G401.6 (cell line): ENCODE measurements at regions not wholly inside any gene's neighbourhood (a gene's known extent, or its start where the extent isn't known, plus 50 kb on each side); places are given as distances from the start of the nearest gene placed in this dataset.

Experiments
- FAIRE-seq: peaks from 2 replicates; lab custom pipeline; 2012; peaks lifted over from hg19 to GRCh38; lab: Jason Lieb, UNC

DNA sequence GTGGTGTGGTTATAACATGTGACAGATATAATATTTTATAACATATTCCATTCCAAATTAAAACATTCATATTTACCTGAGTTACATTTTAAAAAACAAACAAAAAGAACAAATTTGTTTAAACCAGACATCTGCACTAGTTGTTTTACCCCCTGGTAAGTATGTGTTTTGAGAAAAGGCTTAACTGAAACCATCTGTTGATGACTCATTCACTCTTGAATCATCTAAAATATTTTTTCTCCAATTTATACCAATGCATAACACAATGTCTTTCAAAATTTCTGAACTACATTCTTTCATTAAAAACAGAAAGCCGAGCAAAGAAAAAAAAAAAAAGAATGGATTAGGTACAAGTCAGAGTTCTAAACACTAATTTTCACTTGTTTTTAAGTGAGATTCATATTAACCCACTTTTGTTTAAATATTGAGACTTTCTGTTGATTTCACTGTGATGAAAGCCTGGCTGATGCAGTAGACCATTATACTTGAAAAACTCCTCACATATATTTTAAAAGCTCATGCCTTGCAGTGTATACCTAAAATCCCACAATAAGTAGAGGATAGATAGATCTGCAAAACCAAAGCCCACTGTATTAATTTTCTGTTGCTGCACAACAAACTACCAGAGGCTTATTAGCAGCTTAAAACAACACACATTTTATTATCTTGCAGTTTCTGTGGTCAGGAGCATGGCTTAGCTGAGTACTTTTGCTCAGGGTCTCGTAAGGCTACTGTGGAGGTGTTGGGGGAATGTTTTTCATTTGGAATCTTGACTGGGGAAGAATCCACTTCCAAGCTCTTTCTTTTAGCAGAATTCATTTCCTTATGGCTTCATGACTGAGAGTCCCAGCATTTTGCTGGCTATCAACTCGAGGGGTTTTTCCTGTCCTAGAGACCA lies 221.5 kb downstream of the PCDH18 start:
- no peak for FAIRE-seq

DNA sequence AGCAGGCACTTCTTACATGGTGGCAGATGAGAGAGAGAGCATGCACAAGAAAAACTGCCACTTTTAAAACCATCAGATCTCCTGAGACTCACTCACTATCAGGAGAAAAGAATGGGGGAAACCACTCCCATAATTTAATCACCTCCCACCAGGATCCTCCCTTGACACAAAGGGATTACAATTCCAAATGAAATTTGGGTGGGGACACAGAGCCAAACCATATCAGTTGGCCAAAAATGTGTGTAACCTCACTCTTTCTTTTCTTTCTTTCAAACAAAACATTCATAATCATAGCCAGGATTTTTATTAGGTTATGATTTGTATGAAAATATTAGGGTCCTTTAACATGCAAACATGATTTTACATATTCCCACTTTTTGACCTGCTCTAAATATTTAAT lies 222.1 kb downstream of the PCDH18 start:
- no peak for FAIRE-seq

DNA sequence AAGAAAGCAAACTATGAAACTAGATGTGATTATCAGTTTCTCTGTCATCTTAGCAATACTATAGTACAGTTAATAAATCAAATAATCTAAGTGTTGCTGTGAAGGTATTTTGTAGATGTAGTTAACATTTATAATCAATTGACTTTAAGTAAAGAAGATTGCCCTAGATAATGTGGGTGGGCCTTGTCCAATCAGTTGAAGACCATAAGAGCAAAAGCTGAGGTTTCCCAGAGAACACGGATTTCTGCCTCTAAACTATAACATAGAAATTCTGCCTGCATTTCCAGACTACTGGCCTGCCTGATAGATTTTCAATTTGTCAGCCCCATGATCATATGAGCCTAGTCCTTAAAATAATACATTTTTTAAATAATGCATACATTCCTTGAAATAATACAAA lies 222.9 kb downstream of the PCDH18 start:
- no peak for FAIRE-seq

DNA sequence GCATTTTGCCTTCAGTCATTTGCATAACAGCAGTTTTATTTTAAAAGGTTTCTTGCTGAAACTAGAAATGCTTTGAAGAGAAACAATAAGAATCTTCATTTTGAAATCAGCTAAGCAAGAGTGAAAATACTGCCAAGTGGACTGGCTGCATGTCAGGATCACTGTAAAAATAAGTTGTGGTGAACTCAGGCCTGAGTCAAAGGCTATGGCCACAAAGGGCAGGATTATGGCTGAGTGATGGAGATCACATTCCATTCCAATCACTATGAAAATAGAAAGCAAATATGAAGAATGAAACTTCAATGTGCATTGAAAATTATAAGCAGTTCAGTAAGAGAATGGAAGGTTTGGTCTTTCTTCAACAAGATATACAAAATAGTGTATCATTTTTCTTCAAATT lies 224.5 kb downstream of the PCDH18 start:
- no peak for FAIRE-seq

DNA sequence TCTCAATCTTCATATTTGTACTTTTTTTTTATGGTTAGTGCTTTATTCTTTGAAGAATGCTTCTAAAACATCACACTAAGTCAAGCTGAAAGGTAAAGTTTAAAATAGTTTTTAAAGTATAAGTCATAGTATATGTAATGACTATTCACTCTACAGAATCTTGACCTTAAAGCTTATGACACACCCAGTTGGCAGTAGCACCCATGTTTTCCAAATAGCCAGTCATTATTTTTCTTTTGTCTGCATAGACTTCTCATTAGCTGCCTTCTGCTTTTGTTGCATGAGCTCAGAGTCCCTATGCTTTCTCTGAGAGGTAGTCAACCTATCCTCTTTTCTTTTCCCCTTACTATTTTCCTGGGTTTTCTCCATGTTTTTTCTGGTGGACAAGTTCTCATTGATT lies 231.5 kb downstream of the PCDH18 start:
- FAIRE-seq = no peak

DNA sequence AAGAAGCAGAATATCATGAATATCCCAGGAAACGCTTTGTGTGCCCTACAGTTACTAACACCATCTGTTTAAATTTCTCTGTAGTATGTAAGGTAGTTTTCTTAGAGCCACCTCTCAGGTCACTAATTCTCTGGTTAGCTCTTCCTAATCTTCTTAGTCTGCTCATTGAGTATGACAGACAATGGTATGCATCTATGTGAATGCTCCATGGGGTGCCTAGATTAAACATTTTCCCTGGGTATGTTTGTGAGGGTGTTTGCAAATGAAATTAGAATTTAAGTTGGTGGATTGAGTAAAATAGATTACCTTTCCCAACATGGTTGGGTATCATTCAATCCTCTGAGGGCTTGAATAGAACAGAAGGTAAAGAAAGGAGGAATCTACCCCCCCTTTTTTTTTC lies 233.0 kb downstream of the PCDH18 start:
- no peak for FAIRE-seq

DNA sequence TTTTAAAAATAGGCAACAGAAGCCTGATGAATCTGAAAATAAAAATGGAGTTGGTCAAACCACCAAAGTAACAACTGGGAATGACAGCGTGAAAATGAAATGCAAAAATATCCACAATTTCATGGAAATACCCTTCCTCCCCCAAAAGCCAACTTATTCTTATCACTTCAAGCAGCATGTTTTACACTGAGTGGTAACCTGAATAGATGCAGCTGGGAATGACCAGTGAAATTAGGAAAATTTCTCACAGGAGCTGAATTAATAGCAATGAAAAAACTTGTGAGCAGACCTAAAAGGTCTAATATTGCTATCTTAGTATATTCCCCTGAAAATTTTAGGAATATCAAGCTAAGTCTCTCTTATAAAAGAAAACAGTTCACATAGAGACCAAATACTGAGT lies 239.0 kb downstream of the PCDH18 start:
- no peak for FAIRE-seq

DNA sequence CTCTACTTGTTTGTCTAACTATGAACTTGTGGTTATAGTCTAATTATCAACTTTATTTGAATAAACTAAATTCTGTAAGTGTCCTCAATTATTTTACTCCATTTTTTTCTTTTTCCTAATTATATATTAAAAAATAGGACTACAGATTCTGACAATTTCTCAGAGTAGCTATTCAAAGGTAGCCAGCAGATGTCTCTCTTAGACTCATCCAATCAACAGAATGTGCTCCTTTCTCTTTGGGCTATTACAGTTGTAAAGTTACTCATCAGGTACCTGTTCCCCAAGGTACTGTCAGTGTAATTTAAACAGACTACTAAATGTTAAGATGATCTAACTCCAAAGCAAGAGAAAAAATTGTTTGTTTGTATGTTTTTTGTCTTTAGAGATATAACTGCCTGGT lies 248.6 kb downstream of the PCDH18 start:
- no peak for FAIRE-seq

DNA sequence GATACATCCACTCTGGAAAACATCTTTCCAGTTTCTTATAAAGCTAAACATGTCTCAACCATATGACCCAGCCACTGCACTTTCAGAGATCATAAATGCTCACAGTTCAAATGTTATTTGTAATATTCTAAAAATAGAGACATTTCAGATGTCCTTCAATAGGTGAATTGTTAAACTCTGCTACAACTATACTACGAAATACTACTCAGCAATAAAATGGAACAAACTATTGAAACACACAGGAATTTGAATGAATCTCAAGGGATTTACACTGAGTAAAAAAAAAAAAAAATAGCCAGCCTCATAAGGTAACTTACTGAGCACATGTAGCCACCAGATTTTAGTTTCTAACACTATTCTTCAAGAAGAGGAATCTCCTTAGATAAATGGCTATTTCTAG lies 253.9 kb downstream of the PCDH18 start:
- no peak for FAIRE-seq

DNA sequence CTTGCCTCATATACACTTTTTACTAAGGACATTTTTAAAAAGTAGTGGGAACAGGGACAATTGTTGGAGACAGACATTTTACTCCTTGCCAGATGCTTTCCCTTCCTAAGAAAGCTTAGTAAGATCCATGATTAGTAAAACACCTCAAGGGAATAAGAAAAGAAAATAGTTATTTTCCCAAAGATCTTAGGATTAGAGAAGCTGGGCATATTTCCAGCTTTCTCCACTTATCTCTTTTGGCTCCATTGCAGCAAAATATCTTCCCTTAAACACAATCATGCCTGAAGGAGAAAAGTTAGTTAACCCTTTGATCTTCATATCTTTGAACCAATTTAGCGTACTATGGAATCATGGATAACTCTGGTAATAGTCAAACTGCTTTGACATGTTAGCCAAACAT lies 257.9 kb downstream of the PCDH18 start:
- no peak for FAIRE-seq

DNA sequence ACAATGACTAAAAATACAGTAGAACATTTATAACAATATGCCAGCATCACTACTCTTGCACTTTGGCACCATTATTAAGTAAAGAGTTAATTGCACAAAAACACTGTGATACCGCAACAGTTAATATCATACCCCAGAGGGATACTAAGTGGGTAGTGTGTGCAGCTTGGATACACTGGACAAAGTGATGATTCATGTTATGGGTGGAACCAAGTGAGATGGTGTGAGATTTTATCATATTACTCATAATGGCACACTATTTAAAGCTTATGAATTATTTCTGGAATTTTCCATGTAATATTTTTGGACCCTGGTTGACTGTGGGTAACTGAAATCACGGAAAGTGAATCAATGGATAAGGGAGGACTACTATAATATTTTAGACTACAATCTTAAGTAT lies 265.3 kb downstream of the PCDH18 start:
- no peak for FAIRE-seq

DNA sequence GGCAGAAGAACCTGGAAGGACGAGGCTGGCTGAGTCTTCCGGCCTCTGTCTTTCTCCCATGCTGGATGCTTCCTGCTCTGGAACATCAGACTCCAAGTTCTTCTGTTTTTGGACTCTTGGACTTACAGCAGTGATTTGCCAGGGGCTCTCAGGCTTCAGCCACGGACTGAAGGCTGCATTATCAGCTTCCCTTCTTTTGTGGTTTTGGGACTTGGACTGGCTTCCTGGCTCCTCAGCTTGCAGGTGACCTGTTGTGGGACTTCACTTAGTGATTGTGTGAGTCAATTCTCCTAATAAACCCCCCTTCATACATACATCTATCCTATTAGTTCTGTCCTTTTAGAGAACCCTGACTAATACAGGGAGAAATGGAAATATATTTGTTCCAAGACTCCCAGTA lies 265.8 kb downstream of the PCDH18 start:
- no peak for FAIRE-seq

DNA sequence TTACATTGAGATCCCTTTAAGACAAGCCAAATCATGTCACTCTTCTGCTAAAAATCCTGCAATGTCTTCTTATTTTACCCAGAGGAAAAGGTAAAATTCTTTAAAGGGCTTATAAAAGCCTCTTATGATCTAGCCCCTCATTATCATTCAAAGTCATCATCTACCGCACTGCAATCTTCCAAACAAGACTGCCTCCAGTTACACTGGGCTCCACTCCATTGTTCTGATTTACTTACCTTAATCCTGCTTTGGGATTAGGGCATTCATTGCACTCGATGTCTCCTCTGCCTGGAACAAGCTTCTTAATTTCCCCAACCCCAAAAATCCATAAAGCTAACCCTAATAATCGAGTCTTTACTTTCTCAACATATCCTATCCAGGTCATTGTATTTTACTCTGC lies 269.1 kb downstream of the PCDH18 start:
- no peak for FAIRE-seq

DNA sequence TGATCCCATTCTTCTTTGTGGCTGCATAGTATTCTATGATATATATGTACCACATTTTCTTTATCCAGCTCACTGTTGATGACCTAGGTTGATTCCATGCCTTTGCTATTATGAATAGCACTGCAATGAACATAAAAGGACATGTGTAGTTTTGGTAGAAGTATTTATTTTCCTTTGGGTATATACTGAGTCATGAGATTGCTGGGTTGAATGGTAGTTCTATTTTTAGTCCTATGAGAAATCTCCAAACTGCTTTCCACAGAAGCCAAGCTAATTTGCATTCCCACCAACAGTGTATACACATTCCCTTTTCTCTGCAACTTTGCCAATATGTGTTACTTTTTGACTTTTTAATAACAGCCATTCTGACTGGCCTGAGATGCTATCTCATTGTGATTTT lies 278.3 kb downstream of the PCDH18 start:
- FAIRE-seq = no peak

DNA sequence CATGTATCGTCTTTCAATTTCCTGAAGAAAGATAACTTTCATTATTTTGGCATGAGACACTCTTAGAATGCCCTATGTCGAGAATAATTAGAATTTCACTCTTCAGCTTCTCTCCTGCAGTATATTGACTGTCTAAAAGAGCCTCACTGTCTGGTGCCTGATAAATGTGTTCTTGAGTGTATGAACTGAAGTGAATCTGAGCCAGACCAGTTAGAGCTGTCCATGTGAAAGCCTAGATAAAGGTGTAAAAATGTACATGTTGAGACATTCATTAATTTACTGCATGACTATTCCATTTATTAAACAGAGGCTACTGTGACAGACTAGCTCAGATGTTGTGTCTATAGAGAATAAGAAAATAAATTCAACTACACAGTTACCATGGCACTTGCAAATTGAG lies 283.2 kb downstream of the PCDH18 start:
- no peak for FAIRE-seq

DNA sequence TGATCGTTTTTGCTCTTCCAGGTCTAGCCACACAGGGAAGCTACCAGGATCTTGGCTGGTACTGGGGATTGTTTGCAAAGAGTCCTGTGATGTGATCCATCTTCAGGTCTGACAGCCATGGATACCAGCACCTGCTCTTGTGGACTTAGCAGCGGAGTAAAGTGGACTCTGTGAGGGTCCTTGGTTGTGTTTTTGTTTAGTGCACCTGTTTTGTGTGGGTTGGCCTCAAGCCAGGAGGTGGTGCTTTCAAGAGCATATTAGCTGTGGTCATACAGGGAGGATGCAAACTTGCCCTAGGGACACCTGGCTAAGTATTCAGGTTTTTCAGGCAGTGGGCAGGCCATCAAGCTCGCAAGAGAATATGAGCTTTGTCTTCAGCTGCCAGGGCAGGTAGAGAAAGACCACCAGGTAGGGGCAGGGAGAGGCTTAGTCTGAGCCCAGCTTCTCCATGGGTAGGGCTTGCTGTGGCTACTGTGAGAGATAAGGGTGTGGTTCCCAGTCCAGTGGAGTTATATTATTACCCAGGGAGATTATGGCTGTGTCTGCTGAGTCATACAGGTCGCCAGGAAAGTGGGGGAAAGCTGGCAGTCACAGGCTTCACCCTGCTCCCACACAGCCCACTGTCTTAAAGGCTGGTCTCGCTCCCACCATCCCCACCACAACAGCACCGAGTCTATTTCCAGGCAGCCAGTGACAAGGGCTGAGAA lies 293.7 kb downstream of the PCDH18 start:
- FAIRE-seq = no peak

DNA sequence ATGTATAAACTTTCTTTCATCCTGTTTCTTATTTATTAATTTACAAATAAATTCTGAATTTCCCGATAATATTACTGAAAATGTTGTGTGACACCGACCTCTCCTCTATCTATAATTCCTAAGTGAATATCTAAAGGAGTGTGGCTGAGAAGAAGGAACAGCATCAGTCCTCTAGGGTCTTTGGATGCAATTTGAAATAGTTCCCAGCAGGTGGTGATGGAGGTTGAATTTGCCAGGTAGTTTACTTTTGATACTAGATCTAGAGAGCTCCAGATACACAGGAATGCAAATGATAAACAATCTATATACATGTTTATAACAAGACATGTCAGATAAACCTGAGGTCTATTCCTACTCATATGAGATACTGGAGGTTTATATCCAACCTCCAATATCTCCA lies 305.4 kb downstream of the PCDH18 start:
- FAIRE-seq = no peak

DNA sequence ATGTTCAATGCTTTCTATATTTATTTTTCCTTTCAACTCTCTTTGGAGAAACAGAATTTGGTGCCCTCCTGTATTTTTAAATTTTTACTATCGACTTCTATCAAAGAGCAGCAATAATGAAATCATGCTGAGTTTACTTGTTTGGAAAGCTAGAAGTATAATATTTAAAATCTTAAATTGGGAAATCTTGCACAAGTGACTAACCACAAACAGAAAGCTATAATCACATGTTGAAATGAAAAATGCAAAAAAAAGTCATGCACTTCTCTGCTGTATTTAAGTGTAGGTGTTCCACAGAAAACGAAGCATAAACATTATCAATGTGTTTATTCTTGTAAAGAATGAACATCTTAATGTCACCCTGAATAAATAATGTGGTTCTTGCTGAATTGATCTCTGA lies 306.1 kb downstream of the PCDH18 start:
- FAIRE-seq = no peak

DNA sequence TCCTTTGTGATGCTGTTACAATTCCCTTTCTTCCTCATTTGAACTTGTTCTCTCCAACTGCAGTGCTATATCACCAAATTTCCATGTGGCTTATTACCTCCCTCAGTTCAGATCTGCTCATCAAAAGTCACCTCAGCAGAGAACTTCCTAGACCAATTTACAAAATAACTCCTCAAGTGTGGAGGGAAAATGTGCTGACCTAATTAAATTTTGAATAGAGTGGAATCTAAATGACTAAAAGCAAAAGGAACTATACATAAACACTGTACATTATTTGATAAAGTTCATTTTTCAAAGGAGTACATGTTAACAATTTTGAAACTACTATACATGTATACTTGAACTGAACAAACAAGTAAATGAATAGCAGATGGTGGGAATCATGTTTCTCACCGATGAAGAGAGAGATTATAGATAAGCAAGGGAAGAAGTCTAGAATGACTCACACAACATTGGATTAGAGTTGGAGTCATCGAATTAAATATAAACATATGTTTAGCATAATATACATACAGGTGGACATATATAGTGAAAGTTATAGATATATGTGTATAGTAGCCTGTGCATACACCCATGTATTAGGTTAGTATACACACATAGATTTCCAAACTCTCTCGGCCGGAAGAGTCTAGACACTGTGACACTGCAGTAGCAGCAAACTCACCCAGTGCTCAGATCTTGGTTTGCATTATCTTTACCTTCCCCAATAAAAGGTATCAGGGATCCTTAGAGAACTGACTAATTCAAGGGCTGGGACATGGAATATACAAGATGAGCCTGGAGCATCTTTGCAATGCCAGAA lies 318.7 kb downstream of the PCDH18 start:
- no peak for FAIRE-seq

DNA sequence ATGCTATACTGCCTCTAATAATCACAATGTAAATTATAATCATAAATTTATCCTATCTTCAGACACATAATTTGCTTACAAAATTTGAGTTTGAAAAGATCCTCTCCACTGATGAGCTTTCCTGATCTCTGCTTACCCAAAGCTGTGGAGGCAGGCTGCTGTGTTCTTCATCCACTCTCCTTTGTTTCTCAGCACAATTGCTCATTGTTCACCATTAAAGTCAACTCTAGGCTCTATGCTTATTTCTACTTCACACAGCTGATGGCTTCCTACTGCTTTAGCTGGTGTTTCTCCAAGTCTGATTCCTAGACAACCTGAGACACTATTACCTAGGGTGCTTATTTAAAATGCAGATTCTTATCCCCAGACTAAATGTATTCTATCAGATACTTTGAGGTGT lies 319.7 kb downstream of the PCDH18 start:
- no peak for FAIRE-seq

DNA sequence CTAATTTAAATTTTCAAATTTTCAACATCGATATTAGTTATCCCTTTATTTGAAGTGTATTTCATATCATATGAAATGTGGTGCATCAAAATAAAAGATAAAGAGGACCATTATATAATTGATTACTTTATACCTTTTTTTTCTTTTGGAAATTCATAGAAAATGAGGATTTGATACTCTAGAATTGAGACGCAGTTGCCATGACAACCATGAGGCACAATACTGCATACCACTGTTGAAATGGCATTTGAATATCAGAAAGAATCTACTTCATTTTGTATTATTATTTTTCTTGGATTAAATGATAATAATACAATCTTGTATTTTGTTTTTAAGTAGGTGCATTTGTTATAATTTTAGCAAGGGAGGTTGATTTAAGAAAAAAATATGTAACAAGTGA lies 323.1 kb downstream of the PCDH18 start:
- no peak for FAIRE-seq

DNA sequence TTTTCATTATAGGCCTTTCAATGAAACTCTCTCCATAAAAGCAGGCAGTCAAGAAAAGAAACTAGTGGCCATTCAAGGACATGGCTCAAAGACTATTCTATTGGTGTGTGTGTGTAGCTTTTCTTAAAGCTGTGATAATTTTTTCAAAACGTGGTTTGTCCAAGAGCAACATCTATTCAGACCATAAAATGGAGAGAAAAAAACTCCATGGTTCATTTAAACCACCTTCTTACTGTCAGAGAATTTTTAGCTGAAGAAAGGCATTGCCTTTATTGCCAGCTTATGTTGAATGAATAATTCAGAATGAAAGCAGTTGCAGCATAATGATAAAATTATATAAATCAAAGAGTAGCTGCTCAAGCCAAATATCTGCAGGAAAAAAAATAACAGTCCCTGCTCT lies 325.5 kb downstream of the PCDH18 start:
- no peak for FAIRE-seq

DNA sequence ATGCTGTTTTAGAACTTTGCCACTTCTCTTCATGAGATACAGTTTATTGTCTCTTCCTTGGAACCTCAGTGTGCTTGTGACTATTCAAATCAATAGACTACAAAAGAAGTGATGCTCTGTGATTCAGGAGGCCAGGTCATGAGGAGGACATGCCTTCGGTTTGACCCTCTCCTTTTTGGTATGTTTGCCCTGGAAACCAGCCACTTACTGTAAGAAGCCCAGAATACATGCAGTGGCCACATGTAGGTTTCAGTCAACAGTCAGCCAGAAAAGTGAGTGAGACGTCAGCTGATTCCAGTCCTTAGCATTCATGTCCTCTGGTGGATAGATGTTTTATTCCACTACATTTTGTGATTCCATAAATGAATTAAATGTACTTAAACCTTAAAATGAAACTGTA lies 328.7 kb downstream of the PCDH18 start:
- FAIRE-seq = no peak
